HG03196 (cell line): ENCODE measurements at regions not wholly inside any gene's neighbourhood (a gene's known extent, or its start where the extent isn't known, plus 50 kb on each side); places are given as distances from the start of the nearest gene placed in this dataset.

ENCODE experiments used
- ATAC-seq: cut with Tn5 transposase; IDR thresholded peaks from one replicate; pipeline ENCODE4 v1.9.1; 2021; ENCODE audit not compliant: unreplicated experiment

GRCh38 chr1:217004776-217005436 lies 281.7 kb upstream of the ESRRG start:
- ATAC-seq: no peak

GRCh38 chr1:217003355-217003754 lies 280.1 kb upstream of the ESRRG start:
- no peak for ATAC-seq

GRCh38 chr1:216997831-216998230 lies 274.6 kb upstream of the ESRRG start:
- ATAC-seq: no peak

GRCh38 chr1:216997069-216997468 lies 273.8 kb upstream of the ESRRG start:
- ATAC-seq: no peak

GRCh38 chr1:216984536-216984935 lies 261.3 kb upstream of the ESRRG start:
- ATAC-seq: no peak

- ATAC-seq: no peak
Measured at GRCh38 chr1:216983823-216984222, 260.6 kb upstream of the ESRRG start.

GRCh38 chr1:216961516-216961915 lies 238.3 kb upstream of the ESRRG start:
- no peak for ATAC-seq

GRCh38 chr1:216960716-216961115 lies 237.5 kb upstream of the ESRRG start:
- no peak for ATAC-seq

GRCh38 chr1:216958569-216958968 lies 235.3 kb upstream of the ESRRG start:
- ATAC-seq: no peak

GRCh38 chr1:216953495-216953894 lies 230.3 kb upstream of the ESRRG start:
- ATAC-seq: no peak

- no peak for ATAC-seq
Measured at GRCh38 chr1:216952864-216953263, 229.6 kb upstream of the ESRRG start.

GRCh38 chr1:216945538-216946080 lies 222.4 kb upstream of the ESRRG start:
- no peak for ATAC-seq

- no peak for ATAC-seq
Measured at GRCh38 chr1:216944864-216945510, 221.8 kb upstream of the ESRRG start.

- no peak for ATAC-seq
Measured at GRCh38 chr1:216937491-216937890, 214.3 kb upstream of the ESRRG start.

GRCh38 chr1:216936779-216937178 lies 213.6 kb upstream of the ESRRG start:
- ATAC-seq: no peak

- no peak for ATAC-seq
Measured at GRCh38 chr1:216935901-216936300, 212.7 kb upstream of the ESRRG start.

GRCh38 chr1:216932424-216932823 lies 209.2 kb upstream of the ESRRG start:
- no peak for ATAC-seq

- ATAC-seq: no peak
Measured at GRCh38 chr1:216929870-216930582, 206.8 kb upstream of the ESRRG start.

GRCh38 chr1:216927633-216928032 lies 204.4 kb upstream of the ESRRG start:
- ATAC-seq: no peak

GRCh38 chr1:216926720-216927510 lies 203.7 kb upstream of the ESRRG start:
- ATAC-seq: no peak

- no peak for ATAC-seq
Measured at GRCh38 chr1:216925962-216926625, 202.9 kb upstream of the ESRRG start.
